C4-2B (cell line): ENCODE measurements at regions not wholly inside any gene's neighbourhood (a gene's known extent, or its start where the extent isn't known, plus 50 kb on each side); places are given as distances from the start of the nearest gene placed in this dataset.

Experiments
- H3K27ac ChIP-seq: fragments of 450-650 bp; 2 replicates; pipeline ENCODE4 v1.5.1; 2017
- ZFX ChIP-seq: fragments of 450-650 bp; IDR thresholded peaks from 2 replicates; pipeline ENCODE4 v1.6.1; 2017
- TF ChIP-seq, protein P1 (sequence below): fragments of 450-650 bp; conservative IDR thresholded peaks from 2 replicates; pipeline ENCODE4 v1.5.1; 2017; ENCODE audit warnings: mild to moderate bottlenecking

- TF ChIP-seq, protein P1, sequence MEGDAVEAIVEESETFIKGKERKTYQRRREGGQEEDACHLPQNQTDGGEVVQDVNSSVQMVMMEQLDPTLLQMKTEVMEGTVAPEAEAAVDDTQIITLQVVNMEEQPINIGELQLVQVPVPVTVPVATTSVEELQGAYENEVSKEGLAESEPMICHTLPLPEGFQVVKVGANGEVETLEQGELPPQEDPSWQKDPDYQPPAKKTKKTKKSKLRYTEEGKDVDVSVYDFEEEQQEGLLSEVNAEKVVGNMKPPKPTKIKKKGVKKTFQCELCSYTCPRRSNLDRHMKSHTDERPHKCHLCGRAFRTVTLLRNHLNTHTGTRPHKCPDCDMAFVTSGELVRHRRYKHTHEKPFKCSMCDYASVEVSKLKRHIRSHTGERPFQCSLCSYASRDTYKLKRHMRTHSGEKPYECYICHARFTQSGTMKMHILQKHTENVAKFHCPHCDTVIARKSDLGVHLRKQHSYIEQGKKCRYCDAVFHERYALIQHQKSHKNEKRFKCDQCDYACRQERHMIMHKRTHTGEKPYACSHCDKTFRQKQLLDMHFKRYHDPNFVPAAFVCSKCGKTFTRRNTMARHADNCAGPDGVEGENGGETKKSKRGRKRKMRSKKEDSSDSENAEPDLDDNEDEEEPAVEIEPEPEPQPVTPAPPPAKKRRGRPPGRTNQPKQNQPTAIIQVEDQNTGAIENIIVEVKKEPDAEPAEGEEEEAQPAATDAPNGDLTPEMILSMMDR = no peak
- TF ChIP-seq ZFX = no peak
- no peak overlapping the region for H3K27ac ChIP-seq
Measured at GRCh38 chr7:16028636-16029035, 342.2 kb upstream of the MEOX2 start.

DNA sequence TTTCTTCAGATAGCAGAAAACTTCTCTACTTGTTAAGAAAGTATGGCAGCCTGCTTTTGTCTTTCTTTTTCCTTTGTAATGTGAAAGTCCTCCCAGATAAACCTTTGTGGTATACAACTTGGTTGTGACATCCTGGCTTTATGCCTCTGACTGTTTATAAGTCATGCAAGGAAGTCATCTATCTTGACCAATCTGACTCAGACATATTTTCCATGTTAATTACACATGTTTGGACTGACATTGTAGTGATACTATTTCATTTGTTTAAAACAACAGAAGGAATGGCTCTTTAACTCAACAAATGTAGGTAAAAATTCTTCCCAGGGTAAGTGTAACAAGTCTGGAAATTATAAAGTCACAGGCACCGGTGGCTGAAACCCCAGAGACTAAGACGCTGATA is 341.6 kb upstream of the MEOX2 start:
- TF ChIP-seq ZFX = no peak
- TF ChIP-seq, protein P1 = no peak
- H3K27ac ChIP-seq = no peak overlapping the region

DNA sequence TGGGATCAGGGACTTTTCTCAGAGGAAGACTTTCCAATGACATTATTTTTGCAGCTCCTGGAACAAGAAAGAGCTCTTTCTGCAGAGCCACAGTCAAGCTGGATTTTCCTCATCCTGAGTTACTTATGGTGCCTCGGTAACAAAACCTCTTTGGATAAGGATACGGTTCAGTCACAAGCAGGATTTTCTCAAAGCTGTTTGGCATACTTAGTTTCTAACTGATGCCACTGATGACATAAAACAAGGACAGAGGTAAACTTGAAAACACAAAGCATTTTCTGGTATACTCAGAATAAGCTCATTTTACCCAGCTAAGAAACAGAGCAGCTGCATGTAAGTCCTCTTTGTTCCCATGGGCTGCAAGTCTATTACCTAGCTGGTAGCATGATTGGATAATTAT is 340.9 kb upstream of the MEOX2 start:
- H3K27ac ChIP-seq = no peak overlapping the region
- TF ChIP-seq, protein P1 = no peak
- no peak for TF ChIP-seq ZFX

DNA sequence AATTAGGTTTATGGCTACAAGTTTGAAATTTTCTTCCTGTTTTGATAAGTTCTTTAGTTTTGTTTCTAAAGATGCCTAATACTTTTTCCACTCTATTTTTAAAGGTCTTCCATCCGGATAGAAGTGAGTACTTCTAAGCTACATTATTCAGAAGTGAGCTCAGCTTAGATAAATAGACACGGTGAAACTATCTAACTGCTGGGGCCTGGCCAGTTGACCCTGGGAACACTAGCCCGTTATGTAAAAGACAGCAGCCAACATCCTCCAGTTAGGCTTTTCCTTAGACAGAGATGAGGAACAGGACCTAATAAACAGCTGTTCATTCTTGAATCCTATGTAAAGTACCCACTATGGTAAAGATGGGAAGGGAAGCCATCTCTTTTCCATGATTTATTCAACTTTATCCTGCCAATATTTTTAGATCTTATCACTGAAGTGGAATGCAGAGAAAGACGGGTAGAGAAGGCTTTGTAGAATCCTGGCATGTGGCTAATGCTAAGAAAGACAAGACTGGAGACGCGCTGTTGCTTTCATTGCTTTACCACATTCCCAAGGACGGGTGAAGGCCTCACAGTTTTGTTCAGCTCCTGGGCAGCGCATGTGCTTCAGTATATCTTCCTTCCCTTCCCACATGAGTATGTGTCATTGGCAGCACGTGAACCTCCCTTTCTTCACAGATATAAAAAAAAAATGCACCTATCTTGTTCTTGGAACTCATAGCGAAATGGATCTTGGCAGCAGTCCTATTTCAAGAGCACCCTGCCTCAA is 340.0 kb upstream of the MEOX2 start:
- TF ChIP-seq ZFX = no peak
- TF ChIP-seq, protein P1 = no peak
- H3K27ac ChIP-seq = no peak overlapping the region

GRCh38 chr7:16025696-16026095 is 339.2 kb upstream of the MEOX2 start:
- H3K27ac ChIP-seq = no peak overlapping the region
- TF ChIP-seq ZFX = no peak
- TF ChIP-seq, protein P1 = no peak

DNA sequence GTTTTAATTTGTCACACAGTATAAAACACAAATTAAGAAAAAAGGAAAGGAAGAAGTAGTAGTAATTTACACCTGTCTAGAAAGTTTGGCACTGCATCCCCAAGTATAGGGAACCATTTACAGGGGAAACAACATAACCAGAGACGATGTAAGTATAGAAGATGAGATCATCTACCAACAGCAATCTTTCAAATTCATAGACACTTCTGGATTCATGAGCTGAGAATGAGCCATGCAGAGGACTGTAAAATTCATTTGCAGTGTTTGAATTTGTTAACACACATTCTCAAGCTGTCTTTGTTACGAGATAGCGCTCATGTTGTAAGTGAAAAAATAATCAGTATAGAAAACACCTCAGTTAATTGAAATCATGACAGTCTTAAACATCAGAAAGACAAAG is 337.0 kb upstream of the MEOX2 start:
- no peak overlapping the region for H3K27ac ChIP-seq
- TF ChIP-seq, protein P1 = no peak
- TF ChIP-seq ZFX = no peak

GRCh38 chr7:16023046-16023445 is 336.6 kb upstream of the MEOX2 start:
- no peak for TF ChIP-seq ZFX
- TF ChIP-seq, protein P1 = no peak
- no peak overlapping the region for H3K27ac ChIP-seq
